ENCODE measurements at regions not wholly inside any gene's neighbourhood (a gene's known extent, or its start where the extent isn't known, plus 50 kb on each side); places are given as distances from the start of the nearest gene placed in this dataset.
"Not testable (repeated sequence)": the region's sequence is repeated elsewhere in the genome, so short reads cannot be mapped to it uniquely, and the experiment has no call there.

DNA sequence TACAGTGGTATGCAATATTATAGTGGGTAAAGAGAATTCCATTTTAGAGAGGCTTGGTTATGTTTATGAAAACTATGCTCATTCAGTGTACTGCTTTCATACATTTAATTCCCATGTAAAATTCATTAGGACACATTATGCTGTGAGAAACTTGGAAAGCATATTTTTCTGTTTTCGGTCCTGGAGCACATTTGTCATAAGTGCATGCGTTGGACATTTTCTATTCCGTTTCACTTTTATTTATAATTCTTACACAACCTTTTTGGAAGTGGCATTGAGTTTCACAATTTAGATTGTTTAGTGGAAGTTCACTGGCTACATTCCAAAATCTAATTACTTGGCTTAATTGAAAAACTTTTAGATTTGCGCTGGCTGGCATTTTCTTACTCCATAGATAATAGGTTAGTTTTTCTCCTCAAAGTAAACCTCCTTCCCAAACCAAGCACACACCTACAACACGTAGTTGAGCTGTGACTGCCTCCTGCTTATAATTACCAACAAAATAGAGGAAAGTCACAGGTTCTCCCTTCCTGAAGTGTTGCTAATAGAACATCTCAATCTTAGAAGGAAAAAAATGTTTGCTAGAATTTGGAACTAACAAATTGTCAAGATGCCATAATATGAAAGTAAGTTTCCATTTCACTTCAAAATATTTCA, 938.5 kb downstream of the TRHDE start:
- DNase-seq (ENCODE audit: low spot score): no peak

DNA sequence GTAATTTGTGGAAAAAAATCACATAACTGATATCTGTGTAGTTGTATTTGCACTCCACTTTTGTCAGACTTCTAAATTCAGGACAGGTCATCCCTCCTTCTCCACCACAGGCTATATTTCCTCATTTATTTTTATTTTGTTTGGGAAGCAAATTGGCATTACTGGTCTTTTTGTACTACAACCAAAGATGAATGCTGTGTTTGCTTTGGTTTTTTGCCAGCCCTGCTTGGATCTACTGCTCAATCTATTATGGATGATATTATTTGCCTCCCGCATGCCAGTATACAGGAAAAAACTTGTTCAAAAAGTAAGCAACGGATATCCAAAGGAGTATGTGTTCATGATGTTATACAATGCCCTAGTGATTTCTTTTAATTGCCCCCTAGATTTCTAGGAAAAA, 948.8 kb downstream of the TRHDE start:
- no peak for DNase-seq (ENCODE audit: low spot score)

DNA sequence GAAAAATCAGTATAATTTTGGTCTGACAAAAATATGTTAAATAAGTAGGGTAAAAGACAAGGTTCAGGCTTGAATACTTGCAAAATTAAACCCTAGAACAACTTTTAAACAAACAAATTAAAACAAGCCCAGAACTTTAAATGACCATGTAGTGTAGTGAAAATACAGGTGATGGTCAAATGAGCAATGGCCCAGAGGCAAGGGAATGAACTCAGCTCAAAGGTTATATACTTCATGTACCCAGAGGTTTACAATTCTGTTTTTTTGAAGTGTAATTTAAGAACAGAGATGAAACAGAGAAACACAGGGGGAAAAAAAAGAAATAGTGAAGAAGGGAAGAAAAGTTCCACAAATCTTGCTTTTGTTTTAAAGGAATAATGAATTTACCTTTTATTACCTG, 949.2 kb downstream of the TRHDE start:
- DNase-seq (ENCODE audit: low spot score): no peak

- no peak for DNase-seq (ENCODE audit: low spot score)
Observed at GRCh38 chr12:73221836-73222235, 949.7 kb downstream of the TRHDE start.

DNA sequence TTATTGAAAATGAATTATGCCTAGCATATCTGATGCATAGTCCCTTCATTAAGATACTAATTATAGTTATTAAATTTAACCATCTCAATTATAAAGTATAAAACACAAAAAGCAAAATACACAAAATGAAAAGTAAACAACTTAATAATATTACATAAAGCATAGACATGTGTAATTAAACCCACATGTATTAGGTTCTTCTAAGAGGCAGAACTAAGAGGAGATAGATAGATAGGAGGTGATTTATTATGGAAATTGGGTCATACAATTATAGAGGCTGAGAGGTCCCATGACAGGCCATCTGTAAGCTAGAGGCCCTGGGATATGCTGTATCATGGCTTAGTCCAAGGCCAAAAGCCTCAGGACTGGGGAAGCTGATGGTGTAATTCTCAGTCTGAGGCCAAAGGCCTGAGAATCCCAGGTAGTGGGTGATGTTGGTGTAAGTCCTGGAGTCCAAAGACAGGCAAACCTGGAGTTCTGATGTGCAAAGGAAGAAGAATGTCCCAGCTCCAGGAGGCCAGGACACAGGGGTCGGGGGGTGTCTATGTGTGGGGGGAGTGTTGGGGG, 953.3 kb downstream of the TRHDE start:
- DNase-seq (ENCODE audit: low spot score): no peak

DNA sequence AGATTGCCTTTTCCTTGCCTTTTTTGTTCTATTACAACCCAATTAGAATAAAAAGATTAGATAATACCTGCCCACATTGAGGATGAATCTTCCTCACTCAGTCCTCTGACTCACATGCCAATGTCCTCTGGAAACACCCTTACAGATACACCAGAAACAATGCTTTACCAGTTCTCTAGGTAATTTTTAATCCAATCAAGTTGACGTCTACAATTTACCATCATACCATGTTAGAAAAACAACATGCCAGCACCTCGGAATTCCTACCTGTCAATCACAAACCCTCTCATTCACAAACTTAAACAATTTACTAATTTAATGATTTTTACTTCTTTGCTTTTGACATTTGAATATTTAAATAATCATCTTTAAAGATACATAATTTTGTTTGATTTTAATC, 953.8 kb downstream of the TRHDE start:
- DNase-seq (ENCODE audit: low spot score): no peak

DNA sequence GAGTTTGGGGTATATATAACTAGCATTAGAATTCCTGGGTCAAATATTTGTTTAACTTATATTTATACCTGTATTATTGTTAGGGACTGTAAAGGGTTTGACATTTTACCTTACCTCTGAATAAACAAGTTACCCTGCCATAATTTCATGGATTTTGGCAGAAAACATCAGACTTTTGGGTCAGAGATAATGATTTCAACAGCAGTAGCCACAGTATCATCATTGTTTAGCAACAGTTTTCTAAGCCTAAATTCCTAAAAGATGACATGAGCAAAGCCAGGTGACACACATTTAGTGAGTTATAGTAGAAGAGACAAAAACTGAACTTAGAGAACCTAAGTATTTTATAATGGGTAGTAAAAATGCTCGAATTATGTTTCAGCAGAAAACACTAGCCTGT, 954.4 kb downstream of the TRHDE start:
- no peak for DNase-seq (ENCODE audit: low spot score)

DNA sequence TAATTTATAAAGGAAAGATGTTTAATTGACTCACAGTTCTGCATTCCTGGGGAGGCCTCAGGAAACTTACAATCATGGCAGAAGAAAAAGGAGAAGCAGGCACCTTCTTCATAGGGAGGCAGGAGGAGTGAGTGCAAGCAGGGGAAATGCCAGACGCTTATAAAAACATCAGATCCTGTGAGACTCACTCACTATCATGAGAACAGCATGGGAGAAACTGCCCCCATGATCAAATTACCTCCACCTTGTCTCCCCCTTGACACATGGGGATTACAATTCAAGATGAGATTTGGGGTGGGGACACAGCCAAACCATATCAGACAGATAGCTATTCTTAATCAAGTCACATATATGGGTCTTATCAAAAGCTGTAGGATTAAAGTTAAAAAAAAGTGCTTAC, 956.7 kb downstream of the TRHDE start:
- DNase-seq (ENCODE audit: low spot score): not testable (repeated sequence)

GRCh38 chr12:73235387-73235786, 963.2 kb downstream of the TRHDE start:
- no peak for DNase-seq (ENCODE audit: low spot score)

GRCh38 chr12:73240110-73240509, 967.9 kb downstream of the TRHDE start:
- no peak for DNase-seq (ENCODE audit: low spot score)

DNA sequence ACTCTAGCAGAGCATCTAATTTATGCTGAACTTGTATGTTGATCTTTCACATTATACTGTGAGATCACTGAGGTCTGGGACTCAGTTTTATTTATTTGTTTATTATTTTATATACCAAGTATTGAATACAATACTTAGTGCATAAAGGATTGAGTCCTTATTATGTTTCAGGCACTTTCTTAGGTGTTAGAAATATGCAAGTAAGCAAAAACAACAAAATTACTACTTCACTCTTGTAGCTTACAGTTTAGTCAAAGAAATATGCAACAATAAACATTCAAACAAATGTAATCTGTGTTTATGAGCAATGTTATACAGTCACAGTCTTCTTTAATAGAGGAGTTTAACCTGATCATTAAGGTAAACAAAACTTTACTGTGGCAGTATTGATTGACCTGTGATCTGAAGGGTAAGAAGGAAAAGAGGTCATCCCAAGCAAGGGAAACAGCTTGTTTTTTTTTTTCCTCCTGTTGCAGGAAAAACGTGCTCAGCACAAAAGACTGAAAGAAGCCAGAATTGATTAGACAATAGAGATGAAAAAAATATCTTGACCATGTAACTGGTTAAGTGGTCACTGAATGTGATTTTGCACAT, 990.7 kb downstream of the TRHDE start:
- no peak for DNase-seq (ENCODE audit: low spot score)

GRCh38 chr12:73266206-73266605, 994.0 kb downstream of the TRHDE start:
- DNase-seq (ENCODE audit: low spot score): no peak

DNA sequence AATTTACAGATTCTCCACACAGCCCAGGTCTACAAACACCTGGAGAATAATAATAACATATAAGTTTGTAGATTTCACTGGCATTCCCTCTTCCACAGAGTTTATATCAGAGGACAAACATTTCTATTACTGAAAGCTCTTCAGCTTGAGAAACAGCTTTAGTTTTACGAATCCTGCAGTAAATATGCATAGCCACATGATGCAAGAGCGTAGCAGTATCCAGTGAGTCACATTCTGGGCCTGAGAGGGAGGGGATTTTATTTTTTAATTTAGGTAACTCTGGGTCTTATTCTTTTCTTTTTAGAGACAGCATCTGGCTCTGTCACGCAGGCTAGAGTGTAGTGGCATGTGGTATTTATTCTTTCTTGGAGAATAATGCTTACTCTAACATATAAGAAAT, 1002.8 kb downstream of the TRHDE start:
- DNase-seq (ENCODE audit: low spot score): no peak

GRCh38 chr12:73277971-73278370, 1005.8 kb downstream of the TRHDE start:
- no peak for DNase-seq (ENCODE audit: low spot score)

DNA sequence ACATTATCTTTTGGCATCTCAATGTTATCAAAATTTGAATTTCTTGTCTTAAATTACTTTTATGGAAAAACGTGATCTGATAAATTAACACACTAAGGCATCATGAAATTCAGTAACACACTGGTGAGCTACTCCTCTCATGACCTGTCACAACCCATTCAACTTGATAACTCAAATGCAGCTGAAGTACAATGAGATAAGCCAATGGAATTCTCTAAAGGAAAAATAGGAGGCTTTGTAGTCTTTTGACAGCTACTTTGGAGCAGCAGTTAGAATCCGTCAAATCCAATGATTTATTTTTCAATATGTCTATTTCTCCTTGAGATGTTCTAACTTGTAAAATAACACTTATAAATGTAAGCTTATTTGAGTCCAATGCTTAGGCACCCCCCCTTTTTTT, 1029.4 kb downstream of the TRHDE start:
- DNase-seq (ENCODE audit: low spot score): no peak

- DNase-seq (ENCODE audit: low spot score): no peak
Observed at GRCh38 chr12:73307260-73307659, 1035.1 kb downstream of the TRHDE start.

DNA sequence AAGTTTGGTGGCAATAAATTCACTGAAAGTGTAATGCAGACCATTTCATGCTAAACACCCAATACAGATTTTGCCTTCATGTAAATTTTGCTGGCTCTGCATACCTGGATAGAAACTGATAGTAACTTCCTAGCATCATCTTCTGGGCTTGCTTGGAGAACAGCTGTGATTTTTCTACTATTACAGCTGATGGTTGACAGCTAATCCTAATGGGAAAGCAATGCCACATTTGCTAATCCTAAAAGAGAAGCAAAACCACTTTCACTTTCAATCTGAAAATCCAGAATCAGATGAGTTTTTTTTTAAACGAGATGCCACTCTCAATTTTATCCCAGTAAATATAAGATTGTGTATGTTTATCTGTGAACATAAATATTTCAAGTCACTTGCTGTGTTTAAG, 1035.9 kb downstream of the TRHDE start:
- DNase-seq (ENCODE audit: low spot score): no peak

DNA sequence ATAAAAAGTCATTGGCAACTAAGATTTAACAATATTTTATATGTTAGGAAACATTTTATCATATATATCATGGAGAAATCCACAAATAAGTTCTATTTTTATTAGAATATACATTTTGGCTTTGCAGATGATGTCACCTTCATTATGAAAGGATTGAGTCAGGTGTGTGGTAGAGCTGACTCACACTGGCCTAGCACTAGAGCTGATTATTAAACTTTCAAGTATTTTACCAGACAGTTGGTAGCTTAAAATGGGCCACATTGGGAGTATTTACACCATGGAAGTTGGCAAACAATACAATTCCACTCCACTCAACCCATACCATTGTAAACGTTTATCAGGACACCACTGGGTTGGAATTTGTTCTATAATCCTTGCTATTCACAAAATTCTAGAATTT, 1036.6 kb downstream of the TRHDE start:
- DNase-seq (ENCODE audit: low spot score): no peak

DNA sequence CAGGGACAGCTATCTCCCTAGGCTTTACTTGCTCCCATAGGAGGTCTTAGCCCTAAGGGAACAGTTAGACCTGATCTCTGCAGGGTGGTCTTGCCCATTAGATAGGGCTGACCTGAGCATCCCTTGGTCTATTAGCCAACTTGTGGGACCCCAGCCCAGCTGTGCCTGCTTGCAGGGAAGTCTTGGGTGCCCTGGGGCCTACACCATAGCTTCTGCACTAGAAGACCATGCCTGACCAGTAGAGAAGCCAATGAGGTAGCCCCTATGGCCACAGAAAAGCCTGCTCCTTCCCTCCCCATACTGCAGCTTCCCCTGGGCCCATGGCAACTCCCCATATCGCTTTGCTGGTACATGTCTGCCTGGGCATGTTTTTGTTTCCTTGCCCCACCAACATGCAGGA, 1049.1 kb downstream of the TRHDE start:
- no peak for DNase-seq (ENCODE audit: low spot score)

DNA sequence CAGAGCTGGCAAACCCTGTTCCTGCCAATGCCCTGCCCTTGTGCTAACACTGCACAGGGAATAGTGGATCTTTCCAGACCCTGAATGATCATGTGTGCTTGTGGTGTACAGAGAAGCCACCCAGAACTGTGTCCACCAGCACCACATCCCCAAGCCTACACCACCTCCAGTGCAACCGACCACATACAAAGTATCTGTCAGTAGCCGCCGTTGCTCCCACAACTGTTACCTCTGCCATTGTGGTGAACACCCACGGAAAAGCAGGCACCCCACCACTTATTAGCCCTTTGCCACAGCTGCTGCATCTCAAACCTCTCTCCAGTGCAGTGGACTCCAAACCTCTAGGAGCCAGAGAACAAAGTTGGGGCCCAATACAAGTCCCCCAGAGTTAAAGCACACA, 1049.6 kb downstream of the TRHDE start:
- no peak for DNase-seq (ENCODE audit: low spot score)

DNA sequence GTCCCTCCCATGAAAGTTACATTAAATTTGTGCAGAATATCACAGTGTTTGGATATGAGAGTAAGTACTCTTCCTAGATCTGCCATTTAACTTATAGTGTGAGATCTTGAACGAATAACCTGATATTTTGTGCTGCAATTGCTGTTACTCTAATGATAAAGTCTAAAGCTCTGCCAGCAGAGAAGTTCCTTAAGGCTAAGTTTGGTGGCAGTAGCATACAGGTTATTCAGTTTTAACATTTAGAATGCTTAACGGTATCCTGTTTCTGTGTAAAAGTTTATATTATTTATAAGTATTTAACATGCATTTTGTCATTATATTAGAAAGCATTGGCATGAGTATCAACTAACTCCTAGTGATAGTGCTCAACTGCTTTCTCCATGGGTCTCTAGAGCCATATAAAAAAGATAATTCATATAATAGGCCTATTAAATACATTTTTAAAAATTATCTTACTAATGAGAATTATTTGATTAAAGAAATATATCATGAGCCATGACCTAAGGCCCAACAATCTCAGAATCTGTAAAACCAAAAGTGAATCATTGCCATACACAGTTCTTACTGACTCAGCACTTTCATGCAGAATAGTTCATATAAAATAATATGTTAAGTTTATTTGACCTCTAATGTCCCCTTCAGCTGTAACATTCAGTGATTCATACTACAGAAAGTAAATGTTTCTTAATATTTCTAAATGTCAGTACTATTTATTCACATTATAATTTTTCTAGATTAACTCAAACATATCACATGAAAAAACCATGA, 1058.6 kb downstream of the TRHDE start:
- DNase-seq (ENCODE audit: low spot score): no peak

DNA sequence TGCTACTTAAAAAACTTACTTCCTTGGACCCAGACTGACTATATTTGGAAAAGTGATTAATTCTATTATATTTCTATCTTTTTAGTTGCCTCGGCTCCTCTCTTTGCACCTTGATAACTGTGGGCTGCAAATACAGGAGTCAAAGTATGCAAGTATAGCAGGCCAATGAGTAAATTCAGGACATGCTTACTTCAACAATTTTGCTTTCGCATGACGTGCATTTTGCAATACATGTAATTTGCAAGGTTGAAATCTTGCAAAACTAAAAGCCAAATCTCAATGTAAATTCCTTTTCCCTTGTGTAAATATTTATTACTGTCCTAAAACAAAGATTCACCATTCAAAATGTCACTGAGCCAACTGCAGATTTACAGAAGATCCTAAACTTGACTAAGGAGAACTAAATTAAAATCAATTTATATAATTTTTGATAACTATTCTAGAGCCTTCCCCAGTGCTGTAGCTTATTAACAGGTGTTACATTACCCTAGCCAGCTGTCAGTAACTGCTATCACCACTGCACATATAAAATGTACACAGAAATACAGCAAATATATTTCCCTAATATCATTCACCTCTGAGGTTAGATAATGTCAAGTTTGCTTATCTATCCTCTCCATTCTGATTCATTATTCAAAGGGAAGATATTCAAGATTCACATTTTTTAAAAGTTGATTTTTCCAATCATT, 1069.5 kb downstream of the TRHDE start:
- no peak for DNase-seq (ENCODE audit: low spot score)

- DNase-seq (ENCODE audit: low spot score): no peak
Observed at GRCh38 chr12:73342733-73343132, 1070.6 kb downstream of the TRHDE start.
